HUES6 (cell line): ENCODE measurements at regions not wholly inside any gene's neighbourhood (a gene's known extent, or its start where the extent isn't known, plus 50 kb on each side); places are given as distances from the start of the nearest gene placed in this dataset.

ENCODE experiments used
- H3K27ac ChIP-seq: 2 replicates; pipeline ENCODE4 v1.7.0; 2013; ENCODE audit warnings: low read depth, mild to moderate bottlenecking, low read length, inconsistent platforms
- H3K27me3 ChIP-seq: 2 replicates; pipeline ENCODE4 v1.6.1; 2013; ENCODE audit warnings: low read length; ENCODE audit not compliant: control insufficient read depth, insufficient read depth
- H3K36me3 ChIP-seq: 2 replicates; pipeline ENCODE4 v1.6.1; 2013; ENCODE audit warnings: low read length; ENCODE audit not compliant: control insufficient read depth, insufficient read depth
- H3K4me1 ChIP-seq: 2 replicates; pipeline ENCODE4 v1.6.1; 2013; ENCODE audit warnings: low read length; ENCODE audit not compliant: control insufficient read depth, insufficient read depth
- H3K4me3 ChIP-seq: 2 replicates; pipeline ENCODE4 v1.5.1; 2013; ENCODE audit warnings: low read depth, low read length
- H3K9ac ChIP-seq: one replicate; pipeline ENCODE4 v1.6.1; 2013; ENCODE audit warnings: mild to moderate bottlenecking, low read length
- H3K9me3 ChIP-seq: 2 replicates; pipeline ENCODE4 v1.6.1; 2013; ENCODE audit warnings: low read depth, low read length; ENCODE audit not compliant: control insufficient read depth, insufficient read depth

GRCh38 chr4:26030260-26030667 lies 116.2 kb downstream of the SMIM20 start:
- peak overlapping the region; percentile 52 for H3K4me3 ChIP-seq
- peak overlapping the region; percentile 93 for H3K27ac ChIP-seq
- peaks cover 27% of the 10 kb centered on the region for H3K4me1 ChIP-seq
- peaks cover 3% of the 10 kb centered on the region; the same call in 1 of the 2 replicates for H3K27me3 ChIP-seq
- H3K36me3 ChIP-seq = no peaks in the 10 kb centered on the region
- peaks cover 6% of the 10 kb centered on the region for H3K9me3 ChIP-seq
- H3K9ac ChIP-seq = peak overlapping the region; percentile 78

- Histone ChIP-seq H3K9ac (peak overlapping the region; percentile 78), H3K4me1 (peaks cover 27% of the 10 kb centered on the region), H3K4me3 (peak overlapping the region; percentile 52), H3K27me3 (peaks cover 3% of the 10 kb centered on the region; the same call in 1 of the 2 replicates), H3K27ac (peak overlapping the region; percentile 82), H3K36me3 (no peaks in the 10 kb centered on the region), H3K9me3 (peaks cover 6% of the 10 kb centered on the region)
These were observed 116.8 kb downstream of the SMIM20 start for GRCh38 chr4:26030780-26031179.

- H3K4me1 ChIP-seq = peaks cover 27% of the 10 kb centered on the region
- H3K4me3 ChIP-seq = no peak overlapping the region
- H3K27me3 ChIP-seq = peaks cover 3% of the 10 kb centered on the region; the same call in 1 of the 2 replicates
- H3K9me3 ChIP-seq = peaks cover 6% of the 10 kb centered on the region
- no peak overlapping the region for H3K27ac ChIP-seq
- H3K36me3 ChIP-seq = no peaks in the 10 kb centered on the region
- no peak overlapping the region for H3K9ac ChIP-seq
These were observed 117.7 kb downstream of the SMIM20 start for GRCh38 chr4:26031704-26032103.

GRCh38 chr4:26032142-26032541 lies 118.1 kb downstream of the SMIM20 start:
- Histone ChIP-seq H3K9me3 (peaks cover 6% of the 10 kb centered on the region), H3K27ac (no peak overlapping the region), H3K27me3 (peaks cover 3% of the 10 kb centered on the region; the same call in 1 of the 2 replicates), H3K9ac (no peak overlapping the region), H3K4me1 (peaks cover 27% of the 10 kb centered on the region), H3K36me3 (no peaks in the 10 kb centered on the region), H3K4me3 (no peak overlapping the region)

- Histone ChIP-seq H3K4me3 (no peak overlapping the region), H3K9ac (no peak overlapping the region), H3K9me3 (peaks cover 6% of the 10 kb centered on the region), H3K27me3 (peaks cover 3% of the 10 kb centered on the region; the same call in 1 of the 2 replicates), H3K27ac (no peak overlapping the region), H3K4me1 (peaks cover 27% of the 10 kb centered on the region), H3K36me3 (no peaks in the 10 kb centered on the region)
These were observed 118.8 kb downstream of the SMIM20 start for GRCh38 chr4:26032630-26033317.

- H3K27me3 ChIP-seq = peaks cover 3% of the 10 kb centered on the region; the same call in 1 of the 2 replicates
- H3K36me3 ChIP-seq = no peaks in the 10 kb centered on the region
- peaks cover 27% of the 10 kb centered on the region for H3K4me1 ChIP-seq
- H3K27ac ChIP-seq = no peak overlapping the region
- no peak overlapping the region for H3K9ac ChIP-seq
- H3K4me3 ChIP-seq = no peak overlapping the region
- peaks cover 6% of the 10 kb centered on the region for H3K9me3 ChIP-seq
These were observed 119.4 kb downstream of the SMIM20 start for GRCh38 chr4:26033389-26033788.

GRCh38 chr4:26034849-26035248 lies 120.8 kb downstream of the SMIM20 start:
- Histone ChIP-seq H3K4me3 (no peak overlapping the region), H3K9ac (no peak overlapping the region), H3K27me3 (no peaks in the 10 kb centered on the region; the same call in 1 of the 2 replicates), H3K4me1 (peaks cover 19% of the 10 kb centered on the region), H3K36me3 (no peaks in the 10 kb centered on the region), H3K9me3 (peaks cover 6% of the 10 kb centered on the region), H3K27ac (no peak overlapping the region)

GRCh38 chr4:26035921-26036320 lies 121.9 kb downstream of the SMIM20 start:
- H3K9ac ChIP-seq = no peak overlapping the region
- H3K27me3 ChIP-seq = no peaks in the 10 kb centered on the region
- H3K27ac ChIP-seq = no peak overlapping the region
- peaks cover 6% of the 10 kb centered on the region for H3K9me3 ChIP-seq
- no peaks in the 10 kb centered on the region for H3K36me3 ChIP-seq
- no peak overlapping the region for H3K4me3 ChIP-seq
- H3K4me1 ChIP-seq = peaks cover 9% of the 10 kb centered on the region

GRCh38 chr4:26039639-26040359 lies 125.8 kb downstream of the SMIM20 start:
- no peak overlapping the region for H3K4me3 ChIP-seq
- no peaks in the 10 kb centered on the region for H3K36me3 ChIP-seq
- no peak overlapping the region for H3K27ac ChIP-seq
- no peak overlapping the region for H3K9ac ChIP-seq
- no peaks in the 10 kb centered on the region for H3K9me3 ChIP-seq
- no peaks in the 10 kb centered on the region for H3K4me1 ChIP-seq
- no peaks in the 10 kb centered on the region for H3K27me3 ChIP-seq

GRCh38 chr4:26044524-26044923 lies 130.5 kb downstream of the SMIM20 start:
- no peak overlapping the region for H3K4me3 ChIP-seq
- peaks cover 4% of the 10 kb centered on the region; the same call in 1 of the 2 replicates for H3K4me1 ChIP-seq
- no peaks in the 10 kb centered on the region for H3K9me3 ChIP-seq
- H3K27me3 ChIP-seq = no peaks in the 10 kb centered on the region
- H3K36me3 ChIP-seq = no peaks in the 10 kb centered on the region
- no peak overlapping the region for H3K9ac ChIP-seq
- no peak overlapping the region for H3K27ac ChIP-seq

- H3K4me3 ChIP-seq = no peak overlapping the region
- H3K27me3 ChIP-seq = no peaks in the 10 kb centered on the region
- no peaks in the 10 kb centered on the region for H3K36me3 ChIP-seq
- H3K9ac ChIP-seq = no peak overlapping the region
- no peaks in the 10 kb centered on the region for H3K9me3 ChIP-seq
- no peak overlapping the region for H3K27ac ChIP-seq
- peaks cover 4% of the 10 kb centered on the region; the same call in 1 of the 2 replicates for H3K4me1 ChIP-seq
These were observed 131.0 kb downstream of the SMIM20 start for GRCh38 chr4:26044983-26045382.
